Esophagus muscularis mucosa (tissue), 4 donors: ENCODE measurements at regions not wholly inside any gene's neighbourhood (a gene's known extent, or its start where the extent isn't known, plus 50 kb on each side); places are given as distances from the start of the nearest gene placed in this dataset.

Experiments used
- CTCF ChIP-seq, 3 experiments: fragments of 200-600 bp in 2 of 3; fragments of 450-650 bp in 1 of 3; sonication (generic) in 2 of 3; IDR thresholded peaks; one replicate each; pipeline ENCODE4 v1.5.1; 2017 to 2019; ENCODE audit warnings: antibody characterized with exemption in 3 of 3, mild to moderate bottlenecking in 2 of 3, moderate library complexity in 1 of 3
- EP300 ChIP-seq: sonication (generic); formaldehyde crosslinking; IDR thresholded peaks from one replicate; pipeline ENCODE4 v1.6.1; 2017; ENCODE audit warnings: antibody characterized with exemption
- POLR2A ChIP-seq: fragments of 450-650 bp; IDR thresholded peaks from one replicate; pipeline ENCODE4 v1.6.1; 2017; ENCODE audit warnings: antibody characterized with exemption, moderate library complexity, mild to moderate bottlenecking, low read depth
- POLR2AphosphoS5 ChIP-seq, 2 donors: sonication (generic); formaldehyde crosslinking; IDR thresholded peaks; one replicate each; pipeline ENCODE4 v1.6.1; 2017; ENCODE audit warnings: antibody characterized with exemption in 2 of 2

GRCh38 chr13:81133066-81133465 lies 792.1 kb upstream of the SPRY2 start:
- TF ChIP-seq CTCF (IDR thresholded peaks at IDR 0.05) (no peak), EP300 (no peak), POLR2A (no peak), POLR2AphosphoS5 (IDR thresholded peaks at IDR 0.05) (no peak)
